Calu3 (cell line): ENCODE measurements at regions not wholly inside any gene's neighbourhood (a gene's known extent, or its start where the extent isn't known, plus 50 kb on each side); places are given as distances from the start of the nearest gene placed in this dataset.

Experiments
- BruUV-seq: library from RNA; stranded (reverse); fragments of 400-500 nt; replicated peaks from 2 replicates; lab custom pipeline; 2021; lab: Mats Ljungman, UMichigan
- CTCF ChIA-PET: fragments of 300-600 bp; sonication (Branson Sonifier 250); formaldehyde crosslinking; loops from one replicate; lab custom pipeline; 2022; ENCODE audit warnings: antibody characterized with exemption; lab: Charles Lee
- DNase-seq: peaks from one replicate; pipeline ENCODE4 v3.0.0; 2022
- H3K27ac Mint-ChIP-seq: one replicate; pipeline ENCODE4 v1.8.0; 2022; ENCODE audit warnings: mixed read lengths; ENCODE audit not compliant: unreplicated experiment
- H3K27me3 Mint-ChIP-seq: one replicate; pipeline ENCODE4 v1.8.0; 2022; ENCODE audit warnings: mixed read lengths; ENCODE audit not compliant: unreplicated experiment
- H3K36me3 Mint-ChIP-seq: one replicate; pipeline ENCODE4 v1.8.0; 2022; ENCODE audit warnings: mild to moderate bottlenecking, moderate library complexity, mixed read lengths; ENCODE audit not compliant: insufficient read depth, unreplicated experiment
- H3K4me1 Mint-ChIP-seq: one replicate; pipeline ENCODE4 v1.8.0; 2022; ENCODE audit warnings: mild to moderate bottlenecking, low read depth, mixed read lengths; ENCODE audit not compliant: unreplicated experiment
- H3K4me3 Mint-ChIP-seq: one replicate; pipeline ENCODE4 v1.8.0; 2022; ENCODE audit warnings: mild to moderate bottlenecking, low read depth, moderate library complexity, mixed read lengths; ENCODE audit not compliant: unreplicated experiment
- H3K9me3 Mint-ChIP-seq: one replicate; pipeline ENCODE4 v1.8.0; 2022; ENCODE audit warnings: low read depth, mixed read lengths; ENCODE audit not compliant: unreplicated experiment
- intact Hi-C: fragments of 100-400 bp; cut with micrococcal nuclease; formaldehyde crosslinking; loops from one replicate; pipeline ENCODE4 v1.10.0; 2022; ENCODE audit not compliant: unreplicated experiment
- TF ChIP-seq, protein P1 (sequence below): fragments of 200-600 bp; IDR thresholded peaks from one replicate; pipeline ENCODE4 v1.8.0; 2022; ENCODE audit warnings: antibody characterized with exemption; ENCODE audit not compliant: unreplicated experiment

DNA sequence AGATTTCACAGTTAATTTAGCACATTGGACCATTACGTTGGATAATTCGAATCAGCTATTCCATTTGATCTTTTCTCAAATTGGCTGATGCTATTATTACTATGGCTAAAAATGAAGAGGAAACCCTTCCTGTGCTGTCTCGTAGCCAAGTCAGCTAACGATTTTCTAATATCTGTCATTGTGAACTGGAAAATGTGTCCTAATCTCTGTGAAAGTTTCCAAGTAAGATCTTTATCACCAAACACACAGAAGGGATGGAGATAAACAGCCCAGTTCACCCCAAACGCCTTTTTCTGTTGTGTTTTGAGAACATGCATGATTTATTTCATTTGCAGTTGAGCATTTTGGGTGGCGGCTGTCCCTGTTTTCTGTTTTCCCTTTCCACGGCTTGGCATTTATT is 312.8 kb downstream of the FOXL1 start:
- Mint-ChIP-seq H3K4me1 (no peaks in the 10 kb centered on the region), H3K9me3 (peaks cover 5% of the 10 kb centered on the region), H3K4me3 (no peak overlapping the region), H3K27me3 (peaks cover 100% of the 10 kb centered on the region), H3K36me3 (no peaks in the 10 kb centered on the region), H3K27ac (no peak overlapping the region)
- intact Hi-C loops: no loop called here
- BruUV-seq: no TSS peak
- DNase-seq: no peak
- CTCF ChIA-PET: no interaction called here
- TF ChIP-seq, protein P1, sequence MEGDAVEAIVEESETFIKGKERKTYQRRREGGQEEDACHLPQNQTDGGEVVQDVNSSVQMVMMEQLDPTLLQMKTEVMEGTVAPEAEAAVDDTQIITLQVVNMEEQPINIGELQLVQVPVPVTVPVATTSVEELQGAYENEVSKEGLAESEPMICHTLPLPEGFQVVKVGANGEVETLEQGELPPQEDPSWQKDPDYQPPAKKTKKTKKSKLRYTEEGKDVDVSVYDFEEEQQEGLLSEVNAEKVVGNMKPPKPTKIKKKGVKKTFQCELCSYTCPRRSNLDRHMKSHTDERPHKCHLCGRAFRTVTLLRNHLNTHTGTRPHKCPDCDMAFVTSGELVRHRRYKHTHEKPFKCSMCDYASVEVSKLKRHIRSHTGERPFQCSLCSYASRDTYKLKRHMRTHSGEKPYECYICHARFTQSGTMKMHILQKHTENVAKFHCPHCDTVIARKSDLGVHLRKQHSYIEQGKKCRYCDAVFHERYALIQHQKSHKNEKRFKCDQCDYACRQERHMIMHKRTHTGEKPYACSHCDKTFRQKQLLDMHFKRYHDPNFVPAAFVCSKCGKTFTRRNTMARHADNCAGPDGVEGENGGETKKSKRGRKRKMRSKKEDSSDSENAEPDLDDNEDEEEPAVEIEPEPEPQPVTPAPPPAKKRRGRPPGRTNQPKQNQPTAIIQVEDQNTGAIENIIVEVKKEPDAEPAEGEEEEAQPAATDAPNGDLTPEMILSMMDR: no peak

DNA sequence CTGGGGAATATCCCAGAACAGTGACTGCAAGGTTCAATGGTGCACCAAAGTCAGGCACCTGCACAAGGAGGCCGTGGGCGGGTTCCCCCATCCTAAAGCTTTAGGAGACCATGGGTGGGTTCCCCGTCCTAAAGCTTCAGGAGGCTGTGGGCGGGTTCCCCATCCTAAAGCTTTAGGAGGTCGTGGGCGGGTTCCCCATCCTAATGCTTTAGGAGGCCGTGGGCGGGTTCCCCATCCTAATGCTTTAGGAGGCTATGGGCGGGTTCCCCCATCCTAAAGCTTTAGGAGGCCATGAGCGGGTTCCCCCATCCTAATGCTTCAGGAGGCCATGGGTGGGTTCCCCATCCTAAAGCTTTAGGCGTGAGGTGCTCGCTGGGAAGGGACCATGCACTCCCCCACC is 313.3 kb downstream of the FOXL1 start:
- Mint-ChIP-seq H3K4me1 (no peaks in the 10 kb centered on the region), H3K36me3 (no peaks in the 10 kb centered on the region), H3K27ac (no peak overlapping the region), H3K4me3 (no peak overlapping the region), H3K27me3 (peaks cover 100% of the 10 kb centered on the region), H3K9me3 (peaks cover 5% of the 10 kb centered on the region)
- intact Hi-C loops: no loop called here
- BruUV-seq: no TSS peak
- no peak for DNase-seq
- TF ChIP-seq, protein P1: no peak
- CTCF ChIA-PET: no interaction called here

DNA sequence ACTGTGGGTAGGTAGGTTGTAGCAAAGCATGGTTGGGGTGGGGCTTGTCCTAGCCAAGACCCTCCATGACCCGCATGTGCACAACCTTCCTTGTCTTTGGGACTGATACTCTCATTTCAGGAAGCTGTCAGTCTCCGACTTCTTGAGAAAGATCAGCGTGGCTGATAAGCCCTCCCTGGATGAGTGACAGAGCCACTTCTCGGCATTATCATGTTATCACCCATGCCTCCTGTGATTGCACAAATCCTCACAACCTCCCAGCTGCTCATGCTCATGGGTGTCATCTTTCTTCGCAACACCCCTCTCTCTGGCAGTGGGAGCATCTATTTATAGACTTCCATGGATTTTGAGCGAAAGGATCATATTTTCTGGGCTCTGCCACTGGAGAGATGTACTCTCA is 314.2 kb downstream of the FOXL1 start:
- intact Hi-C loops: no loop called here
- peaks cover 5% of the 10 kb centered on the region for H3K9me3 Mint-ChIP-seq
- DNase-seq: no peak
- no peaks in the 10 kb centered on the region for H3K4me1 Mint-ChIP-seq
- H3K36me3 Mint-ChIP-seq: no peaks in the 10 kb centered on the region
- H3K27ac Mint-ChIP-seq: no peak overlapping the region
- TF ChIP-seq, protein P1: no peak
- no TSS peak for BruUV-seq
- no peak overlapping the region for H3K4me3 Mint-ChIP-seq
- CTCF ChIA-PET: no interaction called here
- H3K27me3 Mint-ChIP-seq: peaks cover 100% of the 10 kb centered on the region

DNA sequence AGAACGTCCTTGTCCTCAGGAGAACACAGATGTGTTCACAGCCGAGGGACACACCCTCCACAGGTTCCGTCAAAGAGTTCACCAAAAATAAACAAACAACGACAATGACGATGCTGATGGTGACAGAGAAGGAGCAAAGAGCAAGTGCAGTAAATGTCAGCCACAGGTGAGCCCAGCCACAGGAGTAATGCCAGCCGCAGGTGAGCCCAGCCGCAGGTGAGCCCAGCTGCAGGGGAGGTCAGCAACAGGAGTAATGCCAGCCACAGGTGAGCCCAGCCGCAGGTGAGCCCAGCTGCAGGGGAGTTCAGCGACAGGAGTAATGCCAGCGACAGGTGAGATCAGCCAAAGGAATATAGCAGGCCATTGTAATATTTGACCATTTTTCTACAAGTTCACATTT is 315.2 kb downstream of the FOXL1 start:
- no peak overlapping the region for H3K4me3 Mint-ChIP-seq
- H3K4me1 Mint-ChIP-seq: no peaks in the 10 kb centered on the region
- intact Hi-C loops: no loop called here
- H3K27me3 Mint-ChIP-seq: peaks cover 100% of the 10 kb centered on the region
- H3K27ac Mint-ChIP-seq: no peak overlapping the region
- no peaks in the 10 kb centered on the region for H3K36me3 Mint-ChIP-seq
- no peak for DNase-seq
- TF ChIP-seq, protein P1: no peak
- BruUV-seq: no TSS peak
- CTCF ChIA-PET: no interaction called here
- H3K9me3 Mint-ChIP-seq: peaks cover 5% of the 10 kb centered on the region
